ENCODE measurements at regions not wholly inside any gene's neighbourhood (a gene's known extent, or its start where the extent isn't known, plus 50 kb on each side); places are given as distances from the start of the nearest gene placed in this dataset.

DNA sequence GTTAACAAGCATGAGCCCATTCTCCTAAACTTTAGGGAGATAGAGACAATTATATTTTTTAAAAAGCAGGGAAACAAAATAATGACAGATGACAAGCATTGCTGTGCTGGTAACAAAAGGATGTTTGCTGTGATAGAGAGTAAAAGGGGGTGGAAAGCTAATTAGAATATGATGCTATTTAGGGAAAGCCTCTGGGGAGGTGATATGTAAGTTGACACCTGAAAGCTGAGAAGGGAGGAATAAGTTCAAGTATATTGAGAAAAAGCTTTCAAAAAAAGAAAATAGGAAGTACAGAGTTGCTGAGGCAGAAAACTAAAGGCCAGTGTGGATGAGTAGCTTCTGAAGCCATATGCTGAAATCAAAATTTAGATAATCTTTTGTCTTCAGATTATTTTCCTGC, 565.2 kb upstream of the NRXN1 start:
- Histone ChIP-seq H3K9ac (ENCODE audit: control insufficient read depth, insufficient read depth, low read length) (no peak overlapping the region), H3K4me2 (ENCODE audit: control insufficient read depth, insufficient read depth) (no peak overlapping the region), H3K79me2 (ENCODE audit: control insufficient read depth, insufficient read depth, low read length) (no peaks in the 10 kb centered on the region), H3K27ac (ENCODE audit: control insufficient read depth, insufficient read depth) (no peak overlapping the region), H3K9me3 (replicated peaks; ENCODE audit: control insufficient read depth, insufficient read depth, low read length) (no peaks in the 10 kb centered on the region), H3K4me1 (ENCODE audit: control insufficient read depth, insufficient read depth, low read length) (no peaks in the 10 kb centered on the region), H3K4me3 (no peak overlapping the region), H3K27me3 (replicated peaks in 1 of 2; ENCODE audit: control insufficient read depth in 2 of 2, insufficient read depth in 2 of 2, low read length in 1 of 2) (no peaks in the 10 kb centered on the region), H2AFZ (ENCODE audit: control insufficient read depth, low read depth, low read length) (no peak overlapping the region), H3K36me3 (ENCODE audit: control insufficient read depth in 2 of 2, insufficient read depth in 2 of 2, low read length in 1 of 2) (no peaks in the 10 kb centered on the region), H4K20me1 (ENCODE audit: control insufficient read depth, insufficient read depth) (no peaks in the 10 kb centered on the region)
- ChIA-PET CTCF (no interaction called here), RAD21 (ENCODE audit: unreplicated experiment) (no interaction called here), SMC1A (ENCODE audit: uncharacterized antibody, unreplicated experiment) (no interaction called here), POLR2A (no interaction called here)
- no peak for TF ChIP-seq EGR1 (IDR thresholded peaks at IDR 0.05; ENCODE audit: borderline replicate concordance in 1 of 2, low read depth in 2 of 2, low read length in 2 of 2)
- TF ChIP-seq, protein P1, sequence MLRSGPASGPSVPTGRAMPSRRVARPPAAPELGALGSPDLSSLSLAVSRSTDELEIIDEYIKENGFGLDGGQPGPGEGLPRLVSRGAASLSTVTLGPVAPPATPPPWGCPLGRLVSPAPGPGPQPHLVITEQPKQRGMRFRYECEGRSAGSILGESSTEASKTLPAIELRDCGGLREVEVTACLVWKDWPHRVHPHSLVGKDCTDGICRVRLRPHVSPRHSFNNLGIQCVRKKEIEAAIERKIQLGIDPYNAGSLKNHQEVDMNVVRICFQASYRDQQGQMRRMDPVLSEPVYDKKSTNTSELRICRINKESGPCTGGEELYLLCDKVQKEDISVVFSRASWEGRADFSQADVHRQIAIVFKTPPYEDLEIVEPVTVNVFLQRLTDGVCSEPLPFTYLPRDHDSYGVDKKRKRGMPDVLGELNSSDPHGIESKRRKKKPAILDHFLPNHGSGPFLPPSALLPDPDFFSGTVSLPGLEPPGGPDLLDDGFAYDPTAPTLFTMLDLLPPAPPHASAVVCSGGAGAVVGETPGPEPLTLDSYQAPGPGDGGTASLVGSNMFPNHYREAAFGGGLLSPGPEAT (IDR thresholded peaks at IDR 0.05; ENCODE audit: low read depth): no peak
- no peak for TF ChIP-seq GABPA (IDR thresholded peaks at IDR 0.05; ENCODE audit: low read depth)
- TF ChIP-seq YBX1 (IDR thresholded peaks at IDR 0.05): no peak
- TF ChIP-seq, protein P2, sequence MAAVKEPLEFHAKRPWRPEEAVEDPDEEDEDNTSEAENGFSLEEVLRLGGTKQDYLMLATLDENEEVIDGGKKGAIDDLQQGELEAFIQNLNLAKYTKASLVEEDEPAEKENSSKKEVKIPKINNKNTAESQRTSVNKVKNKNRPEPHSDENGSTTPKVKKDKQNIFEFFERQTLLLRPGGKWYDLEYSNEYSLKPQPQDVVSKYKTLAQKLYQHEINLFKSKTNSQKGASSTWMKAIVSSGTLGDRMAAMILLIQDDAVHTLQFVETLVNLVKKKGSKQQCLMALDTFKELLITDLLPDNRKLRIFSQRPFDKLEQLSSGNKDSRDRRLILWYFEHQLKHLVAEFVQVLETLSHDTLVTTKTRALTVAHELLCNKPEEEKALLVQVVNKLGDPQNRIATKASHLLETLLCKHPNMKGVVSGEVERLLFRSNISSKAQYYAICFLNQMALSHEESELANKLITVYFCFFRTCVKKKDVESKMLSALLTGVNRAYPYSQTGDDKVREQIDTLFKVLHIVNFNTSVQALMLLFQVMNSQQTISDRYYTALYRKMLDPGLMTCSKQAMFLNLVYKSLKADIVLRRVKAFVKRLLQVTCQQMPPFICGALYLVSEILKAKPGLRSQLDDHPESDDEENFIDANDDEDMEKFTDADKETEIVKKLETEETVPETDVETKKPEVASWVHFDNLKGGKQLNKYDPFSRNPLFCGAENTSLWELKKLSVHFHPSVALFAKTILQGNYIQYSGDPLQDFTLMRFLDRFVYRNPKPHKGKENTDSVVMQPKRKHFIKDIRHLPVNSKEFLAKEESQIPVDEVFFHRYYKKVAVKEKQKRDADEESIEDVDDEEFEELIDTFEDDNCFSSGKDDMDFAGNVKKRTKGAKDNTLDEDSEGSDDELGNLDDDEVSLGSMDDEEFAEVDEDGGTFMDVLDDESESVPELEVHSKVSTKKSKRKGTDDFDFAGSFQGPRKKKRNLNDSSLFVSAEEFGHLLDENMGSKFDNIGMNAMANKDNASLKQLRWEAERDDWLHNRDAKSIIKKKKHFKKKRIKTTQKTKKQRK (IDR thresholded peaks at IDR 0.05; ENCODE audit: low read depth, low read length): no peak
- TF ChIP-seq TAF1 (IDR thresholded peaks at IDR 0.05; ENCODE audit: borderline replicate concordance, low read depth, low read length): no peak
- TF ChIP-seq BRCA1 (IDR thresholded peaks at IDR 0.05; ENCODE audit: low read depth, low read length): no peak
- no peak for TF ChIP-seq EZH2 (IDR thresholded peaks at IDR 0.05; ENCODE audit: borderline replicate concordance, control insufficient read depth, low read depth, low read length)
- TF ChIP-seq, protein P3, sequence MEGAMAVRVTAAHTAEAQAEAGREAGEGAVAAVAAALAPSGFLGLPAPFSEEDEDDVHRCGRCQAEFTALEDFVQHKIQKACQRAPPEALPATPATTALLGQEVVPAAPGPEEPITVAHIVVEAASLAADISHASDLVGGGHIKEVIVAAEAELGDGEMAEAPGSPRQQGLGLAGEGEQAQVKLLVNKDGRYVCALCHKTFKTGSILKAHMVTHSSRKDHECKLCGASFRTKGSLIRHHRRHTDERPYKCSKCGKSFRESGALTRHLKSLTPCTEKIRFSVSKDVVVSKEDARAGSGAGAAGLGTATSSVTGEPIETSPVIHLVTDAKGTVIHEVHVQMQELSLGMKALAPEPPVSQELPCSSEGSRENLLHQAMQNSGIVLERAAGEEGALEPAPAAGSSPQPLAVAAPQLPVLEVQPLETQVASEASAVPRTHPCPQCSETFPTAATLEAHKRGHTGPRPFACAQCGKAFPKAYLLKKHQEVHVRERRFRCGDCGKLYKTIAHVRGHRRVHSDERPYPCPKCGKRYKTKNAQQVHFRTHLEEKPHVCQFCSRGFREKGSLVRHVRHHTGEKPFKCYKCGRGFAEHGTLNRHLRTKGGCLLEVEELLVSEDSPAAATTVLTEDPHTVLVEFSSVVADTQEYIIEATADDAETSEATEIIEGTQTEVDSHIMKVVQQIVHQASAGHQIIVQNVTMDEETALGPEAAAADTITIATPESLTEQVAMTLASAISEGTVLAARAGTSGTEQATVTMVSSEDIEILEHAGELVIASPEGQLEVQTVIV (IDR thresholded peaks at IDR 0.05; ENCODE audit: borderline replicate concordance, partially characterized antibody): no peak
- no peak for DNase-seq (ENCODE audit: low read depth, low spot score)
- ATAC-seq: no peak
- no TSS peak for BruUV-seq (replicated peaks)
- intact Hi-C loops (cut with micrococcal nuclease; ENCODE audit: unreplicated experiment): no loop called here
- no peak for FAIRE-seq
- in situ Hi-C loops (cut with MboI): no loop called here
